ENCODE measurements at regions not wholly inside any gene's neighbourhood (a gene's known extent, or its start where the extent isn't known, plus 50 kb on each side); places are given as distances from the start of the nearest gene placed in this dataset.

DNA sequence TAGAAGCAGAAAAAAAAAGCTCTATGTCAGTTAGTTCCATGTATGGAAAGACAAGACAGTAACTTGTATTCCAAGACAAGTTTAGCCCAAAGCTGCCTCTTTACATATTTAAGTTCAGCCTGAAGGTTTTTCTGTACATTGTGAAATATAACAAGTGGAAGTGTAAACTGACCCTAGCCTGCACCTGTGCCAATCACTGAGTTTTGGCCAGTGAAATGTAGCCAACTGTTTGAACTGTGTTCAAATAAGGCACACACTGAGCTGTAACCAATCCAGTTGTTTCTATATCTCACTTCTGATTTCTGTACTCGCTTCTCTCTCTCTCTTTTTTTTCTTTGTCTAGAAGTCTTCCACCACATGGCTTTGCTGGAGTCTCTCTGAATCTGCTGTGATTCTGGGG, 1227.1 kb downstream of the NCAM2 start:
- H3K4me3 ChIP-seq = no peak overlapping the region
- no peak overlapping the region for H3K27ac ChIP-seq
- no peaks in the 10 kb centered on the region for H3K9me3 ChIP-seq
- DNase-seq (ENCODE audit: low spot score in 2 of 2) = no peak
- TF ChIP-seq POLR2A (IDR thresholded peaks at IDR 0.05) = no peak
- TF ChIP-seq EP300 (IDR thresholded peaks at IDR 0.05) = no peak
- TF ChIP-seq POLR2AphosphoS5 (IDR thresholded peaks at IDR 0.05) = no peak
- TF ChIP-seq, protein P1, sequence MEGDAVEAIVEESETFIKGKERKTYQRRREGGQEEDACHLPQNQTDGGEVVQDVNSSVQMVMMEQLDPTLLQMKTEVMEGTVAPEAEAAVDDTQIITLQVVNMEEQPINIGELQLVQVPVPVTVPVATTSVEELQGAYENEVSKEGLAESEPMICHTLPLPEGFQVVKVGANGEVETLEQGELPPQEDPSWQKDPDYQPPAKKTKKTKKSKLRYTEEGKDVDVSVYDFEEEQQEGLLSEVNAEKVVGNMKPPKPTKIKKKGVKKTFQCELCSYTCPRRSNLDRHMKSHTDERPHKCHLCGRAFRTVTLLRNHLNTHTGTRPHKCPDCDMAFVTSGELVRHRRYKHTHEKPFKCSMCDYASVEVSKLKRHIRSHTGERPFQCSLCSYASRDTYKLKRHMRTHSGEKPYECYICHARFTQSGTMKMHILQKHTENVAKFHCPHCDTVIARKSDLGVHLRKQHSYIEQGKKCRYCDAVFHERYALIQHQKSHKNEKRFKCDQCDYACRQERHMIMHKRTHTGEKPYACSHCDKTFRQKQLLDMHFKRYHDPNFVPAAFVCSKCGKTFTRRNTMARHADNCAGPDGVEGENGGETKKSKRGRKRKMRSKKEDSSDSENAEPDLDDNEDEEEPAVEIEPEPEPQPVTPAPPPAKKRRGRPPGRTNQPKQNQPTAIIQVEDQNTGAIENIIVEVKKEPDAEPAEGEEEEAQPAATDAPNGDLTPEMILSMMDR (IDR thresholded peaks at IDR 0.05) = no peak
- H3K27me3 ChIP-seq = no peaks in the 10 kb centered on the region
- H3K4me1 ChIP-seq = no peaks in the 10 kb centered on the region
- no peaks in the 10 kb centered on the region for H3K36me3 ChIP-seq
- 69% methylated on average over 1 of the region's 1 CpG for WGBS

DNA sequence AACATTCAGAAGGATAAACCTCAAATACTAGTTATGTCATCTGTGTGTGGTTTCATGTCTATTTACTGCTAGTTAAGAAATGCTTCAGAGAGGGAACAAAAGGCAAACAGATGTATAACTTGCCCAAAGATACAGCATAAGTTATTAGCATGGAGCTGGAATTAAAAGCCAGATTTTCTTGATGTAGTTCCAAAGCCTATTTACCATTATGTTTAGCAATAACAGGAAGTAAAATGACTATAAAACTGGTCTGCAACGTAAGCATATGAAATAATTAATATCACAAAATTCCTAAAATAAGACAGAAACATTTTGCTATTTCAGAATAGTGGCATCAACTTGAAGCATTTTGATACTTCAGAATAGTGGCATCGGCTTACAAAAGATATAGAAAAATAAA, 1232.8 kb downstream of the NCAM2 start:
- Histone ChIP-seq H3K27ac (no peak overlapping the region), H3K4me3 (no peak overlapping the region), H3K4me1 (no peaks in the 10 kb centered on the region), H3K36me3 (no peaks in the 10 kb centered on the region), H3K9me3 (no peaks in the 10 kb centered on the region), H3K27me3 (no peaks in the 10 kb centered on the region)
- TF ChIP-seq, protein P1 (IDR thresholded peaks at IDR 0.05) = no peak
- TF ChIP-seq EP300 (IDR thresholded peaks at IDR 0.05) = no peak
- TF ChIP-seq POLR2AphosphoS5 (IDR thresholded peaks at IDR 0.05) = no peak
- TF ChIP-seq POLR2A (IDR thresholded peaks at IDR 0.05) = no peak
- no peak for DNase-seq (ENCODE audit: low spot score in 2 of 2)
- WGBS = 56% methylated on average over 2 of the region's 2 CpGs

DNA sequence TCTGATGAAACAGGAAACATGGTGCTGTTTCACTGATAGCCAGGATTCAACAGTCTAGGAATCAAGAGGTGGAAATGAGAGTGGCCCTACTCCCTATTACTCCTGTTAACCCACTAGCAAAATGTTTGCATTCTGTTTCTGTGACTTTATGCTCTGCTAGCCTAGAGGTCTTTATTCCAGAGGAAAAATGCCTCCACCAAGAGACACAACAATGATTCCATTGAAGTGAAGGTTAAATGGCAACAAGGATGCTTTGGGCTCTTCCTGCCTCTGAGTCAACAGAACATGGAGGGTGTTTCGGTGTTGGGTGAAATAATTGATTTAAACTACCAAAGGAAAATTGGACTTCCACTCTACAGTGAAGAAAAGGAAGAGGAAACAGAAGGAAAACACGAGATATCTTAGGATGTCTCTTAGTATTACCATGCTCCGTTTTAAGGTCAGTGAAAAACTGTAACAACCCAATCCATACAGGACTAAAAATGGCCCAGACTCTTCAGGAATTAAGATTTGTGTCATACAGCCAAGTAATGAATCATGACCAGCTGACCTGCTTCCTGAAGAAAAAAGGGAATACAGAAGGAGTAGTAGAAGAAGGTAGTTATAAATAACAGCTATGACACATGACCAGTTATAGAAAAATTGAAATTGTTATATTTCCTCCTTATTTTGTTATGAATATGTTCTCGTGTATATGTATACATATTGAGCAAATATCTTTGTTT, 1237.8 kb downstream of the NCAM2 start:
- Histone ChIP-seq H3K36me3 (no peaks in the 10 kb centered on the region), H3K27me3 (no peaks in the 10 kb centered on the region), H3K9me3 (no peaks in the 10 kb centered on the region), H3K4me3 (no peak overlapping the region), H3K4me1 (no peaks in the 10 kb centered on the region), H3K27ac (no peak overlapping the region)
- no peak for DNase-seq (ENCODE audit: low spot score in 2 of 2)
- WGBS = 64% methylated on average over 4 of the region's 4 CpGs
- TF ChIP-seq EP300 (IDR thresholded peaks at IDR 0.05) (no peak), POLR2A (IDR thresholded peaks at IDR 0.05) (no peak), POLR2AphosphoS5 (IDR thresholded peaks at IDR 0.05) (no peak)
- TF ChIP-seq, protein P1 (IDR thresholded peaks at IDR 0.05) = no peak

GRCh38 chr21:22244516-22244915, 1246.3 kb downstream of the NCAM2 start:
- no peaks in the 10 kb centered on the region for H3K9me3 ChIP-seq
- no peak overlapping the region for H3K27ac ChIP-seq
- no peaks in the 10 kb centered on the region for H3K27me3 ChIP-seq
- H3K4me1 ChIP-seq = no peaks in the 10 kb centered on the region
- H3K4me3 ChIP-seq = no peak overlapping the region
- no peak for DNase-seq (ENCODE audit: low spot score in 2 of 2)
- TF ChIP-seq EP300 (IDR thresholded peaks at IDR 0.05) (no peak), POLR2AphosphoS5 (IDR thresholded peaks at IDR 0.05) (no peak), POLR2A (IDR thresholded peaks at IDR 0.05) (no peak)
- TF ChIP-seq, protein P1 (IDR thresholded peaks at IDR 0.05) = no peak
- 43% methylated on average over 2 of the region's 2 CpGs for WGBS
- H3K36me3 ChIP-seq = no peaks in the 10 kb centered on the region

GRCh38 chr21:22250355-22250754, 1252.1 kb downstream of the NCAM2 start:
- TF ChIP-seq POLR2A (IDR thresholded peaks at IDR 0.05) (no peak), POLR2AphosphoS5 (IDR thresholded peaks at IDR 0.05) (no peak)
- Histone ChIP-seq H3K27ac (no peak overlapping the region), H3K4me3 (no peak overlapping the region), H3K4me1 (no peaks in the 10 kb centered on the region), H3K9me3 (no peaks in the 10 kb centered on the region), H3K36me3 (no peaks in the 10 kb centered on the region), H3K27me3 (no peaks in the 10 kb centered on the region)
- 83% methylated on average over 3 of the region's 3 CpGs for WGBS
- no peak for DNase-seq (ENCODE audit: low spot score in 2 of 2)

DNA sequence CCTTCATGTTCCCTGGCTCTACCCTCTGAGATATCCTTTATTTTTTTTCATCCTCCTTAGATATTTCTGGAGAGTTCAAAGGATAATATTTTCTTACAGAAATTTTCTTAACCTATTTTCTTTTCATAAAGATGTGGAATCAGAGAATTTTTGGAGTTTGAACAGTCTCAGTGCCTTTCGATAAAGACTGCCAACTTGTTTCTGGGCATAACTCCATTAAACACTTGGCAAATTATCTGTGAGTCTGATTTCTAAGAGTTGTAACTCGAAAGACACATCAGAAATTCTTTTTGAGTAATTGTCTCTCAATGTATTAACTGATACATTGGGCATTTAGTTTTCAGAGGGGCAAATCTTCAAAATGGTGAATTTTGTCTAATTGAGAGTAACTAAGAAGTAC, 1255.6 kb downstream of the NCAM2 start:
- no peak overlapping the region for H3K27ac ChIP-seq
- no peak for TF ChIP-seq EP300 (IDR thresholded peaks at IDR 0.05)
- no peak for TF ChIP-seq POLR2A (IDR thresholded peaks at IDR 0.05)
- TF ChIP-seq, protein P1 (IDR thresholded peaks at IDR 0.05) = no peak
- TF ChIP-seq POLR2AphosphoS5 (IDR thresholded peaks at IDR 0.05) = no peak
- H3K36me3 ChIP-seq = no peaks in the 10 kb centered on the region
- no peaks in the 10 kb centered on the region for H3K27me3 ChIP-seq
- no peaks in the 10 kb centered on the region for H3K9me3 ChIP-seq
- H3K4me1 ChIP-seq = no peaks in the 10 kb centered on the region
- no peak overlapping the region for H3K4me3 ChIP-seq
- DNase-seq (ENCODE audit: low spot score in 2 of 2) = no peak
- 37% methylated on average over 2 of the region's 2 CpGs for WGBS

Data from suprapubic skin (tissue), 4 donors.